GM18858 (cell line): ENCODE measurements at regions not wholly inside any gene's neighbourhood (a gene's known extent, or its start where the extent isn't known, plus 50 kb on each side); places are given as distances from the start of the nearest gene placed in this dataset.

Source experiments
- ATAC-seq: cut with Tn5 transposase; IDR thresholded peaks from one replicate; pipeline ENCODE4 v1.9.1; 2021; ENCODE audit not compliant: unreplicated experiment

DNA sequence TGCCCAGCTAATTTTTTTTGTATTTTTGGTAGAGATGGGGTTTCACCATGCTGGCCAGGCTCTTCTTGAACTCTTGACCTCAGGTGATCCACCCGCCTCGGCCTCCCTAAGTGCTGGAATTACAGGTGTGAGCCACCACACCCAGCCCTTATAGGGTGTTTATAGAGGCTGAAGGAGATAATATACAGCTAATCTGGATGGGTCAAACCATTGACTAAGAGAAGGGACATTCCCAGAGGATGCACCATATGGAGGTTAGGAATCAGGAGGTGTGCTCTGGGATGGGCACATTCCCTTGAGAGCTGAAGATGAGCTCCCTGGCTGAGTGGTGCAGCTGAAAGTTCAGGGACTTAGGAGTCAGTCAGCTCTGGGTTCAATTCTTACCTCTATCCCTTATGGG, 68.3 kb upstream of the SHISA3 start:
- ATAC-seq = no peak

- no peak for ATAC-seq
Measured at GRCh38 chr4:42329421-42329820, 67.9 kb upstream of the SHISA3 start.

DNA sequence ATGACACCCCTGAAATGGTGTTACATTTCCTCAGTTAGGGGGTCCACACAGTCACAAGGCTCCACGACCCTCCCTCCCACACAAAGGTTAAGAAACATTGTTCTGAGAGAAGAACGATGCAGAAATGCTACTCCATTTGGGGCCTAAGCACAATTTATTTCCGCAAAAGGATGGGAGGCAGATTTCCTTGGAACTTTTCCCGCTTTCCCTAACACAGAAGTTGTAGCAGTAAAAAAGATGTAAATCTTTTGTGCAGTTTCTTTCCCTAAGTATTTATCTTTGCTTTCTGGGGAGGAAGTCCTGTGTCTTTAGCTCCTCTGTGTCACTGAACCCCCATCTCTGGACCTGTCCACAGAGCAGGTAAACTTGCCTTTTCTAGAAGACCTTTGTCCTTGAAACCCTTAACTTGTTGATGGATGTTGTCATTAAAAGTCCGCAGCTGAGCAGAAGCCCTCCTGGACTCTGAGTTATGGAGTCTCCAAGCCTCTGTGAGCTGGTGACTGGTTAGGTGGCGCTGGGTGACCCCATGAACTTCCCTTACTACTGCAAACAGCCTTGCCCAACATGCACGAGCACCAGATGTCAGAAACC, 67.2 kb upstream of the SHISA3 start:
- ATAC-seq = no peak

DNA sequence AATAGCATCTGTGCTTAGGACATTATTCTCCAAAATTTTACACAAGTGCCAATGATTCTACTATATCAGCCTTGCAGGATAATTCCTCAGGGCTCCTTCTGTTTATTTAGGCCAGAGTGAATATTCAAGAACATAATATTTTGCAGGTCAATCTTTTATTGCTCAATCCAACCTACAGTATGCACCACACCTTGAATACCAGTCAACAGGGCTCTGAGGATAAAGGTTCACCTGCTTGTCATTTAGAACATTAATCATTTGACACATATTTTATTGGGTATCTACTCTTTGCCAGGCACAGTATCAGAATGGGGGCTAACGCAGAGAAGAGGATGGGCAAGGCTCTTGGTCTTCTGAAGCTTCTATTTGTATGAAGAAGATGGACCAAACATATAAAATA, 66.2 kb upstream of the SHISA3 start:
- ATAC-seq = no peak

- peak; percentile 75 for ATAC-seq
Measured at GRCh38 chr4:42331914-42332368, 65.3 kb upstream of the SHISA3 start.

GRCh38 chr4:42339935-42340406, 57.3 kb upstream of the SHISA3 start:
- ATAC-seq = no peak

- ATAC-seq = no peak
Measured at GRCh38 chr4:42341518-42342026, 55.7 kb upstream of the SHISA3 start.

DNA sequence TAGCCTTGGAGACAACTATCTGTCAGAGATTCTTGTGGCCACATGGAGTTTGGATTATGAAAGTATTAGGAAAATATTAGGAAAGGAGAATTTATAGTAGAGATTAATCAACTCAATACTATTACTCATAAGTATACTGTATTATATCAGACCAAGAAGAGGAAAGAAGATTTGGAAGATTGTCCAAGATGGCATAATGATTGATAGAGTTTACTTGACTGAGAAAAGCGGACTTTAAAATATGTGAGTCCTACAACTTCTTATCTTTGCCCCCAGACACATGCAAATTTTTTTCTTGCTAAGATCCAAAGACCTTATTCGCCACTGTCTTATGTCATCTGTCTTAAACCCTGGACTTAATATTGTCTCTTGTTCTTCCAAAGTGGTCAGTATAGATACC, 54.8 kb upstream of the SHISA3 start:
- ATAC-seq = no peak

DNA sequence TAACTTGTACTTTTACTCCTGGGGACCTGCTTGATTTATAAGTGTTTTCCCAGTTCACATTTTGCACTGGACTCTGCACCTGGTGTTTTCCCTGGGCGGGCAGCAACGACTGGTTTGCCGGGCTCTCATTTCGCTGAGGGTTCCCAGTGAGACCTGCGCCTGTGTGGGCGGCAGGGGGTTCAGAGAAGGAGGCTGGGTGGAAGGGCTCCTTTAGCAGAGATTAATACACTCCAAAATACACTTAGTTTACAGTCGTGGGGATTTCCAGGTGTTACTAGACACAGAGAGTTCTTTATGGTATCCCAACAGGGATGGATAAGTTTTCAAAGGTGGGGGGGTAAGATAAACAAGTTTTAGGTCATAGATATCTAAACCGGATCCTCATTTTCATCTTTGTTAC, 53.0 kb upstream of the SHISA3 start:
- peak; percentile 65 for ATAC-seq

GRCh38 chr4:42344749-42345148, 52.5 kb upstream of the SHISA3 start:
- no peak for ATAC-seq

DNA sequence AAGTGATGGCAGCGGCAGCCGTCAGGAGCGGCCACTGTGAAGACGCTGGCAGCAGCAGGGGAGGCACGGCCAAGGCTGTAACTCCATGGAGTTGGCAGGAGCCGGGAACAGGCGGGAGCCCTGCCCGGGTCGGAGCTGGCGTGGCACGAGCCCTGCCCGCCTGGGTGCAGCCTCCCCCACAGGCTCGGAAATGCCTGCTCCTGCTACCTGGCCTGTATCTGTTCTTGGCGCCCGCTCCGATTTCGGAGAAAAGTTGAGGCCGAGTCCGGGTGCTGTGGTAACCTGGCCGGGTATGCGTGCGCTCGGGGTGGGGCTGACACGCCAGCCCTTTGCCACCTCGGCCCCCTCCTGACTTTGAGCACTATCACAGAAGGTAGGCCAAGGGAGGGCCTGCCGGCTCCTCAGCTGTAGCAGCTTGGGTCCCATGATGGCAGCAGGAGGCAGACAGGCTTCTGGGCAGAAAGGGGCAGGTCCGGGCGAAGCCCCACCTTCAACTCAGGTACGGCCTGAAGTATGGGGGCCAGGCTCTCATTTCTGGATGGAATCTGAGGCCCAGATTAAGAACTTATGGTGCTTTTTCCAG, 51.2 kb upstream of the SHISA3 start:
- ATAC-seq = no peak

GRCh38 chr4:42347076-42347475, 50.2 kb upstream of the SHISA3 start:
- no peak for ATAC-seq
